ENCODE measurements at regions not wholly inside any gene's neighbourhood (a gene's known extent, or its start where the extent isn't known, plus 50 kb on each side); places are given as distances from the start of the nearest gene placed in this dataset.

DNA sequence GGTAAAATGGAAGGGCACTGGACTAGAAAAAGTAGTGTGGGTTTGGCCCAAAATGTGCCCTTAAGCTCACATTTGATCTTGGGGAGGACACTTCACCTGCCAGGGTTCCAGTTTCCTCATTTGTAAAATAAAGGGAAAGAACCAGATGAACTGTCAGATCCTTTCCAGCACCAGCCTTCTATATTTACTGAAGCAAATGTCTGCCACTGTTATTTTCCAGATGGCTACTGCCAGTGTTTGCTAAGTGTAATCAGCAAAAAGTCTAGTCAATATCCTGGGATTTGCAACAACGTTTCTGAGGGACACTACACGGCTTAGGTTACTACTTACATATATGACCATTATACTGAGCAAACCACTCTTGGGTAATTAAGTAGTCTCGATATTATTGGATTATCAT, 340.3 kb downstream of the KCNN2 start:
- TF ChIP-seq CTCF (IDR thresholded peaks at IDR 0.05; ENCODE audit: low read depth, low read length) = no peak
- Histone ChIP-seq H3K36me3 (no peaks in the 10 kb centered on the region), H3K27me3 (no peaks in the 10 kb centered on the region), H3K9me3 (no peaks in the 10 kb centered on the region), H3K4me1 (no peaks in the 10 kb centered on the region), H3K4me3 (ENCODE audit: low read depth, low read length) (no peak overlapping the region)
- no peak for DNase-seq

DNA sequence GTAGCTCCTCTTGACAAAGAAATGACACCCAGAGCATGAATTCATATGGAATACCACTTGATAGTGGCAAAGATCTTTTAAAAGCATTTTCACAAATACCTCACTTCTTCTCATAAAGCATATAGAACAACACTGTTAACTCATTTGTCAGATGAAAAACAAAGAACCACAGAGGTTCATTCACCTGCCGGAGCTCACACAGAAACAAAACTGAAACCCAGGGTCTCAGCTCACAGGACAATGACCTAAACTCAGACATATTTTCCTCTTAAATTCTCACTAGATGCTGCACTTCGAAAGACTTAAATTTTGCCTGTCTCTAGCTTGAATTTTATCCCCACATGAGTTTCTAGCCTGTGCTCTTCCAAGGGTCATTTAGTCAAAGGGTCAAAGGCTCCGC, 339.0 kb downstream of the KCNN2 start:
- Histone ChIP-seq H3K9me3 (no peaks in the 10 kb centered on the region), H3K36me3 (no peaks in the 10 kb centered on the region), H3K4me1 (no peaks in the 10 kb centered on the region), H3K27me3 (no peaks in the 10 kb centered on the region), H3K4me3 (ENCODE audit: low read depth, low read length) (no peak overlapping the region)
- no peak for TF ChIP-seq CTCF (IDR thresholded peaks at IDR 0.05; ENCODE audit: low read depth, low read length)
- DNase-seq = no peak

GRCh38 chr5:114695292-114695904, 333.5 kb downstream of the KCNN2 start:
- no peaks in the 10 kb centered on the region for H3K36me3 ChIP-seq
- no peak for DNase-seq
- H3K9me3 ChIP-seq = no peaks in the 10 kb centered on the region
- no peaks in the 10 kb centered on the region for H3K27me3 ChIP-seq
- no peak for TF ChIP-seq CTCF (IDR thresholded peaks at IDR 0.05; ENCODE audit: low read depth, low read length)
- H3K4me3 ChIP-seq (ENCODE audit: low read depth, low read length) = no peak overlapping the region
- H3K4me1 ChIP-seq = no peaks in the 10 kb centered on the region

GRCh38 chr5:114686356-114686755, 324.5 kb downstream of the KCNN2 start:
- no peak for TF ChIP-seq CTCF (IDR thresholded peaks at IDR 0.05; ENCODE audit: low read depth, low read length)
- H3K9me3 ChIP-seq = no peaks in the 10 kb centered on the region
- DNase-seq = no peak
- no peaks in the 10 kb centered on the region for H3K36me3 ChIP-seq
- H3K4me3 ChIP-seq (ENCODE audit: low read depth, low read length) = no peak overlapping the region
- H3K27me3 ChIP-seq = no peaks in the 10 kb centered on the region
- no peaks in the 10 kb centered on the region for H3K4me1 ChIP-seq

- no peak for DNase-seq
- no peaks in the 10 kb centered on the region for H3K9me3 ChIP-seq
- no peak for TF ChIP-seq CTCF (IDR thresholded peaks at IDR 0.05; ENCODE audit: low read depth, low read length)
- H3K4me3 ChIP-seq (ENCODE audit: low read depth, low read length) = no peak overlapping the region
- H3K4me1 ChIP-seq = no peaks in the 10 kb centered on the region
- H3K27me3 ChIP-seq = no peaks in the 10 kb centered on the region
- no peaks in the 10 kb centered on the region for H3K36me3 ChIP-seq
Observed at GRCh38 chr5:114678778-114679177, 316.9 kb downstream of the KCNN2 start.

DNA sequence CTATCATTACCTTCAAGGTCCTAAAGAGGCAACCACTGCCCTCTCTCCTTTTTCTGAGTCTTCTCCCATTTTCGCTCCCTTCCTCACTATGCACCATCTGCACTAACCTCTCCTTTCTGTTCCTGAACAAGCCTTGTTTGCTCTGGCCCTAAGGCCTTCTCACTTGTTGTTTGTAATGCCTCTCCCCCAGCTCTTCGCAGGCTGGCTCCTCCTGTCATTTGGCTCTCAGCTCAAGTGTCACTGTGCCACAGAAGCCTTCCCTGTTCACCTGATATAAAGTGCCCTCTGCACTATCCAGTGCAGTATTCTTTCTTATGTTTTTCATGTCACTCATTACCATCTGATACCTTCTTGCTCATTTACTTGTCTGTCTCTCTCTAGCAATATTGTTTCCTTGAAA, 303.7 kb downstream of the KCNN2 start:
- H3K36me3 ChIP-seq = no peaks in the 10 kb centered on the region
- DNase-seq = no peak
- no peak for TF ChIP-seq CTCF (IDR thresholded peaks at IDR 0.05; ENCODE audit: low read depth, low read length)
- H3K4me3 ChIP-seq (ENCODE audit: low read depth, low read length) = no peak overlapping the region
- H3K27me3 ChIP-seq = no peaks in the 10 kb centered on the region
- no peaks in the 10 kb centered on the region for H3K9me3 ChIP-seq
- H3K4me1 ChIP-seq = no peaks in the 10 kb centered on the region

All from BE2C (cell line).